ENCODE measurements at regions not wholly inside any gene's neighbourhood (a gene's known extent, or its start where the extent isn't known, plus 50 kb on each side); places are given as distances from the start of the nearest gene placed in this dataset.

Small RNAs in the stretch of these regions (small RNA-seq; reads per million reads assigned to genes)
- gene AL356277.1 (0 reads per million in 2 experiments), gene TXNP7 (0 reads per million in 2 experiments)

Data from SK-N-DZ (cell line).